Loucy (cell line): ENCODE measurements at regions not wholly inside any gene's neighbourhood (a gene's known extent, or its start where the extent isn't known, plus 50 kb on each side); places are given as distances from the start of the nearest gene placed in this dataset.

Experiments used
- H2AFZ ChIP-seq: fragments of 200-600 bp; sonication (generic); 2 replicates; pipeline ENCODE4 v1.6.0; 2016; ENCODE audit warnings: antibody characterized with exemption, mild to moderate bottlenecking, low read length, moderate library complexity
- H3F3A ChIP-seq: fragments of 200-600 bp; 2 replicates; pipeline ENCODE4 v1.6.0; 2016; ENCODE audit warnings: antibody characterized with exemption, low read depth, mild to moderate bottlenecking
- H3K27me3 ChIP-seq: fragments of 200-600 bp; sonication (generic); 2 replicates; pipeline ENCODE4 v1.6.1; 2014; ENCODE audit warnings: low read length, mild to moderate bottlenecking; ENCODE audit not compliant: insufficient read depth, poor library complexity, severe bottlenecking
- H3K36me3 ChIP-seq: fragments of 200-600 bp; sonication (generic); 2 replicates; pipeline ENCODE4 v1.6.1; 2016; ENCODE audit warnings: low read length; ENCODE audit not compliant: insufficient read depth
- H3K4me1 ChIP-seq: fragments of 200-600 bp; sonication (generic); 2 replicates; pipeline ENCODE4 v1.5.1; 2014; ENCODE audit warnings: low read length, mild to moderate bottlenecking; ENCODE audit not compliant: insufficient read depth, poor library complexity, severe bottlenecking
- H3K4me2 ChIP-seq: fragments of 200-600 bp; sonication (generic); 2 replicates; pipeline ENCODE4 v1.6.0; 2014; ENCODE audit warnings: antibody characterized with exemption, low read length, low read depth, mild to moderate bottlenecking; ENCODE audit not compliant: poor library complexity, severe bottlenecking
- H3K4me3 ChIP-seq: fragments of 200-600 bp; sonication (generic); 2 replicates; pipeline ENCODE4 v1.5.1; 2014; ENCODE audit warnings: low read length, mild to moderate bottlenecking, mixed read lengths; ENCODE audit not compliant: poor library complexity, severe bottlenecking
- H3K79me2 ChIP-seq: fragments of 200-600 bp; sonication (generic); 2 replicates; pipeline ENCODE4 v1.6.1; 2014; ENCODE audit warnings: low read length; ENCODE audit not compliant: insufficient read depth
- H3K9ac ChIP-seq: fragments of 200-600 bp; sonication (generic); 2 replicates; pipeline ENCODE4 v1.6.0; 2014; ENCODE audit warnings: mild to moderate bottlenecking, low read depth, low read length, moderate library complexity; ENCODE audit not compliant: poor library complexity, severe bottlenecking
- H3K9me2 ChIP-seq: fragments of 200-600 bp; sonication (generic); replicated peaks from 2 replicates; pipeline ENCODE4 v1.6.1; 2016; ENCODE audit warnings: low read depth, low read length, mixed read lengths
- H3K9me3 ChIP-seq: fragments of 200-600 bp; sonication (generic); 2 replicates; pipeline ENCODE4 v1.6.1; 2014; ENCODE audit warnings: mild to moderate bottlenecking, antibody characterized with exemption, low read length, low read depth; ENCODE audit not compliant: insufficient read depth
- H4K20me1 ChIP-seq: fragments of 200-600 bp; sonication (generic); 2 replicates; pipeline ENCODE4 v1.6.0; 2014; ENCODE audit warnings: antibody characterized with exemption, low read length, mild to moderate bottlenecking; ENCODE audit not compliant: insufficient read depth, poor library complexity, severe bottlenecking
- CTCF ChIP-seq: fragments of 200-600 bp; sonication (generic); conservative IDR thresholded peaks from 2 replicates; pipeline ENCODE4 v1.5.1; 2014; ENCODE audit warnings: mild to moderate bottlenecking, antibody characterized with exemption, low read length
- EZH2phosphoT487 ChIP-seq: fragments of 200-600 bp; IDR thresholded peaks from 2 replicates; pipeline ENCODE4 v1.6.1; 2018; ENCODE audit warnings: antibody characterized with exemption, mild to moderate bottlenecking, moderate library complexity, borderline replicate concordance

GRCh38 chr2:145587922-145588321, 1068.0 kb upstream of the ZEB2 start:
- H3K9ac ChIP-seq, result no peak overlapping the region
- H3K4me3 ChIP-seq, result no peak overlapping the region
- H3K9me3 ChIP-seq, result no peaks in the 10 kb centered on the region
- H3K4me2 ChIP-seq, result no peak overlapping the region
- no peaks in the 10 kb centered on the region for H3K79me2 ChIP-seq
- no peaks in the 10 kb centered on the region for H3F3A ChIP-seq
- TF ChIP-seq EZH2phosphoT487 (no peak), CTCF (no peak)
- H3K4me1 ChIP-seq, result no peaks in the 10 kb centered on the region
- no peaks in the 10 kb centered on the region for H3K9me2 ChIP-seq
- H2AFZ ChIP-seq, result no peak overlapping the region
- no peaks in the 10 kb centered on the region for H3K36me3 ChIP-seq
- H4K20me1 ChIP-seq, result no peaks in the 10 kb centered on the region
- H3K27me3 ChIP-seq, result no peaks in the 10 kb centered on the region

GRCh38 chr2:145584353-145584752, 1064.4 kb upstream of the ZEB2 start:
- Histone ChIP-seq H3K79me2 (no peaks in the 10 kb centered on the region), H3K9me2 (no peaks in the 10 kb centered on the region), H2AFZ (no peak overlapping the region), H3K4me3 (no peak overlapping the region), H4K20me1 (no peaks in the 10 kb centered on the region), H3F3A (no peaks in the 10 kb centered on the region), H3K9ac (no peak overlapping the region), H3K36me3 (no peaks in the 10 kb centered on the region), H3K27me3 (no peaks in the 10 kb centered on the region), H3K4me2 (no peak overlapping the region), H3K4me1 (no peaks in the 10 kb centered on the region), H3K9me3 (no peaks in the 10 kb centered on the region)
- TF ChIP-seq EZH2phosphoT487 (no peak), CTCF (no peak)

GRCh38 chr2:145573608-145574007, 1053.7 kb upstream of the ZEB2 start:
- Histone ChIP-seq H3K27me3 (no peaks in the 10 kb centered on the region), H3K4me3 (no peak overlapping the region), H2AFZ (no peak overlapping the region), H3K36me3 (no peaks in the 10 kb centered on the region), H3F3A (no peaks in the 10 kb centered on the region), H3K4me2 (no peak overlapping the region), H4K20me1 (no peaks in the 10 kb centered on the region), H3K9ac (no peak overlapping the region), H3K9me3 (no peaks in the 10 kb centered on the region), H3K9me2 (no peaks in the 10 kb centered on the region), H3K4me1 (no peaks in the 10 kb centered on the region), H3K79me2 (no peaks in the 10 kb centered on the region)
- TF ChIP-seq EZH2phosphoT487 (no peak), CTCF (no peak)
